Calu3 (cell line): ENCODE measurements at regions not wholly inside any gene's neighbourhood (a gene's known extent, or its start where the extent isn't known, plus 50 kb on each side); places are given as distances from the start of the nearest gene placed in this dataset.

Experiments
- BruUV-seq: library from RNA; stranded (reverse); fragments of 400-500 nt; replicated peaks from 2 replicates; lab custom pipeline; 2021; lab: Mats Ljungman, UMichigan
- CTCF ChIA-PET: fragments of 300-600 bp; sonication (Branson Sonifier 250); formaldehyde crosslinking; loops from one replicate; lab custom pipeline; 2022; ENCODE audit warnings: antibody characterized with exemption; lab: Charles Lee
- DNase-seq: peaks from one replicate; pipeline ENCODE4 v3.0.0; 2022
- H3K27ac Mint-ChIP-seq: one replicate; pipeline ENCODE4 v1.8.0; 2022; ENCODE audit warnings: mixed read lengths; ENCODE audit not compliant: unreplicated experiment
- H3K27me3 Mint-ChIP-seq: one replicate; pipeline ENCODE4 v1.8.0; 2022; ENCODE audit warnings: mixed read lengths; ENCODE audit not compliant: unreplicated experiment
- H3K36me3 Mint-ChIP-seq: one replicate; pipeline ENCODE4 v1.8.0; 2022; ENCODE audit warnings: mild to moderate bottlenecking, moderate library complexity, mixed read lengths; ENCODE audit not compliant: insufficient read depth, unreplicated experiment
- H3K4me1 Mint-ChIP-seq: one replicate; pipeline ENCODE4 v1.8.0; 2022; ENCODE audit warnings: mild to moderate bottlenecking, low read depth, mixed read lengths; ENCODE audit not compliant: unreplicated experiment
- H3K4me3 Mint-ChIP-seq: one replicate; pipeline ENCODE4 v1.8.0; 2022; ENCODE audit warnings: mild to moderate bottlenecking, low read depth, moderate library complexity, mixed read lengths; ENCODE audit not compliant: unreplicated experiment
- H3K9me3 Mint-ChIP-seq: one replicate; pipeline ENCODE4 v1.8.0; 2022; ENCODE audit warnings: low read depth, mixed read lengths; ENCODE audit not compliant: unreplicated experiment
- CTCF ChIP-seq: fragments of 200-600 bp; IDR thresholded peaks from one replicate; pipeline ENCODE4 v1.8.0; 2022; ENCODE audit warnings: antibody characterized with exemption; ENCODE audit not compliant: unreplicated experiment
- intact Hi-C: fragments of 100-400 bp; cut with micrococcal nuclease; formaldehyde crosslinking; loops from one replicate; pipeline ENCODE4 v1.10.0; 2022; ENCODE audit not compliant: unreplicated experiment

GRCh38 chrX:43559644-43560043, 96.5 kb upstream of the MAOA start:
- no peaks in the 10 kb centered on the region for H3K36me3 Mint-ChIP-seq
- no peak overlapping the region for H3K4me3 Mint-ChIP-seq
- peak; percentile 55 for DNase-seq
- no peak overlapping the region for H3K27ac Mint-ChIP-seq
- peak; percentile 32 for TF ChIP-seq CTCF
- H3K4me1 Mint-ChIP-seq = peaks cover under 1% of the 10 kb centered on the region
- no peaks in the 10 kb centered on the region for H3K27me3 Mint-ChIP-seq
- BruUV-seq = no TSS peak
- no peaks in the 10 kb centered on the region for H3K9me3 Mint-ChIP-seq
- intact Hi-C loops = loop anchor here (1.0 to 5.0 kb wide), 3 partner anchors 98 to 378 kb away; partner anchors contain the start of gene MAOA
- CTCF ChIA-PET = interaction anchor here (1.4 kb wide), 1 partner anchor 191 kb away, joined by 11 read pairs; no protein-coding TSS in a partner anchor

GRCh38 chrX:43560247-43560946, 95.7 kb upstream of the MAOA start:
- no peak for DNase-seq
- Mint-ChIP-seq H3K27me3 (no peaks in the 10 kb centered on the region), H3K4me3 (no peak overlapping the region), H3K36me3 (no peaks in the 10 kb centered on the region), H3K27ac (no peak overlapping the region), H3K4me1 (peaks cover 8% of the 10 kb centered on the region), H3K9me3 (no peaks in the 10 kb centered on the region)
- intact Hi-C loops = no loop called here
- CTCF ChIA-PET = no interaction called here
- no peak for TF ChIP-seq CTCF
- BruUV-seq = no TSS peak

- Mint-ChIP-seq H3K9me3 (no peaks in the 10 kb centered on the region), H3K4me1 (peaks cover 14% of the 10 kb centered on the region), H3K36me3 (no peaks in the 10 kb centered on the region), H3K27me3 (no peaks in the 10 kb centered on the region), H3K27ac (no peak overlapping the region), H3K4me3 (no peak overlapping the region)
- CTCF ChIA-PET = no interaction called here
- intact Hi-C loops = no loop called here
- BruUV-seq = no TSS peak
- DNase-seq = no peak
- no peak for TF ChIP-seq CTCF
These were observed 93.7 kb upstream of the MAOA start for GRCh38 chrX:43562372-43562771.

- CTCF ChIA-PET = interaction anchor here (0.6 to 1.5 kb wide), 3 partner anchors 15 to 185 kb away, joined by 3 to 4 read pairs (median 3); no protein-coding TSS in a partner anchor
- Mint-ChIP-seq H3K4me3 (no peak overlapping the region), H3K9me3 (no peaks in the 10 kb centered on the region), H3K36me3 (no peaks in the 10 kb centered on the region), H3K27ac (no peak overlapping the region), H3K27me3 (no peaks in the 10 kb centered on the region), H3K4me1 (peaks cover 14% of the 10 kb centered on the region)
- DNase-seq = no peak
- intact Hi-C loops = no loop called here
- no peak for TF ChIP-seq CTCF
- BruUV-seq = no TSS peak
These were observed 91.1 kb upstream of the MAOA start for GRCh38 chrX:43564953-43565352.
